WTC11 (cell line): ENCODE measurements at regions not wholly inside any gene's neighbourhood (a gene's known extent, or its start where the extent isn't known, plus 50 kb on each side); places are given as distances from the start of the nearest gene placed in this dataset.

Experiments
- ATAC-seq: fragments of 200-7000 bp; cut with Tn5 transposase; 2 replicates; pipeline ENCODE4 v1.10.0; 2021; ENCODE audit warnings: mild to moderate bottlenecking, moderate library complexity
- CTCF ChIA-PET: fragments of 300-600 bp; sonication (Branson Sonifier 250); formaldehyde crosslinking; loops from one replicate; lab custom pipeline; 2021; ENCODE audit warnings: antibody characterized with exemption; lab: Charles Lee
- POLR2A ChIA-PET: fragments of 350-600 bp; sonication (Branson Sonifier 250); formaldehyde crosslinking; loops from one replicate; lab custom pipeline; 2021; ENCODE audit warnings: antibody characterized with exemption; lab: Charles Lee
- DNase-seq: peaks from one replicate; pipeline ENCODE4 v3.0.0; 2021; ENCODE audit warnings: low spot score
- H3K27ac Mint-ChIP-seq: 2 replicates; pipeline ENCODE4 v1.8.0; 2021; ENCODE audit warnings: mixed read lengths
- H3K27me3 Mint-ChIP-seq: 2 replicates; pipeline ENCODE4 v1.8.0; 2021; ENCODE audit warnings: low read depth, mild to moderate bottlenecking, moderate library complexity, mixed read lengths
- H3K36me3 Mint-ChIP-seq: 2 replicates; pipeline ENCODE4 v1.8.0; 2021; ENCODE audit warnings: mixed read lengths
- H3K4me1 Mint-ChIP-seq: 2 replicates; pipeline ENCODE4 v1.8.0; 2022; ENCODE audit warnings: mixed read lengths
- H3K4me3 Mint-ChIP-seq: 2 replicates; pipeline ENCODE4 v1.8.0; 2021; ENCODE audit warnings: mild to moderate bottlenecking, moderate library complexity, mixed read lengths
- H3K9me3 Mint-ChIP-seq: 2 replicates; pipeline ENCODE4 v1.8.0; 2021; ENCODE audit warnings: mixed read lengths
- AR ChIP-seq: fragments of 250-450 bp; sonication (Bioruptor Pico); IDR thresholded peaks from 2 replicates; pipeline ENCODE4 v1.9.0; 2021; ENCODE audit warnings: mild to moderate bottlenecking
- ATF1 ChIP-seq: sonication (generic); formaldehyde crosslinking; IDR thresholded peaks from 2 replicates; pipeline ENCODE4 v1.8.1; 2023; ENCODE audit warnings: mild to moderate bottlenecking, moderate library complexity, missing genetic modification reagents
- ATF6 ChIP-seq: sonication (generic); formaldehyde crosslinking; IDR thresholded peaks from 2 replicates; pipeline ENCODE4 v1.8.1; 2023; ENCODE audit warnings: mild to moderate bottlenecking, missing genetic modification reagents
- CBFB ChIP-seq: sonication (generic); formaldehyde crosslinking; IDR thresholded peaks from 2 replicates; pipeline ENCODE4 v1.8.1; 2022; ENCODE audit warnings: mild to moderate bottlenecking, low read depth, missing genetic modification reagents
- CREB1 ChIP-seq: sonication (generic); formaldehyde crosslinking; IDR thresholded peaks from 2 replicates; pipeline ENCODE4 v1.8.0; 2023; ENCODE audit warnings: mild to moderate bottlenecking, missing genetic modification reagents
- E2F5 ChIP-seq: sonication (generic); formaldehyde crosslinking; IDR thresholded peaks from 2 replicates; pipeline ENCODE4 v1.8.1; 2022; ENCODE audit warnings: mild to moderate bottlenecking, moderate library complexity, missing genetic modification reagents
- ESRRA ChIP-seq: sonication (generic); formaldehyde crosslinking; IDR thresholded peaks from 2 replicates; pipeline ENCODE4 v1.8.1; 2022; ENCODE audit warnings: mild to moderate bottlenecking, missing genetic modification reagents, borderline replicate concordance
- ETV6 ChIP-seq: sonication (generic); formaldehyde crosslinking; IDR thresholded peaks from 2 replicates; pipeline ENCODE4 v1.8.1; 2022; ENCODE audit warnings: mild to moderate bottlenecking, missing genetic modification reagents
- FOXK1 ChIP-seq: sonication (generic); formaldehyde crosslinking; IDR thresholded peaks from 2 replicates; pipeline ENCODE4 v1.8.0; 2022; ENCODE audit warnings: mild to moderate bottlenecking, moderate library complexity, missing genetic modification reagents
- GRHL2 ChIP-seq: fragments of 250-450 bp; sonication (Bioruptor Pico); IDR thresholded peaks from 2 replicates; pipeline ENCODE4 v1.8.0; 2022; ENCODE audit warnings: mild to moderate bottlenecking, moderate library complexity; ENCODE audit not compliant: insufficient replicate concordance, severe bottlenecking
- IRF1 ChIP-seq: sonication (generic); formaldehyde crosslinking; IDR thresholded peaks from 2 replicates; pipeline ENCODE4 v1.8.0; 2023; ENCODE audit warnings: missing genetic modification reagents
- SMAD4 ChIP-seq: sonication (generic); formaldehyde crosslinking; IDR thresholded peaks from 2 replicates; pipeline ENCODE4 v1.8.0; 2022; ENCODE audit warnings: mild to moderate bottlenecking, missing genetic modification reagents
- STAT6 ChIP-seq: sonication (generic); formaldehyde crosslinking; conservative IDR thresholded peaks from 2 replicates; pipeline ENCODE4 v1.8.1; 2023; ENCODE audit warnings: mild to moderate bottlenecking, low read depth, missing genetic modification reagents, moderate library complexity
- TCF7 ChIP-seq: sonication (generic); formaldehyde crosslinking; IDR thresholded peaks from 2 replicates; pipeline ENCODE4 v1.8.0; 2022; ENCODE audit warnings: mild to moderate bottlenecking, low read depth, missing genetic modification reagents, moderate library complexity
- ZNF263 ChIP-seq: sonication (generic); formaldehyde crosslinking; IDR thresholded peaks from 2 replicates; pipeline ENCODE4 v1.8.1; 2022; ENCODE audit warnings: low read depth, mild to moderate bottlenecking, moderate library complexity, missing genetic modification reagents
- TF ChIP-seq, protein P1 (sequence below): sonication (generic); formaldehyde crosslinking; IDR thresholded peaks from 2 replicates; pipeline ENCODE4 v1.8.1; 2023; ENCODE audit warnings: mild to moderate bottlenecking, missing genetic modification reagents, moderate library complexity
- TF ChIP-seq, protein P2 (sequence below): sonication (generic); formaldehyde crosslinking; IDR thresholded peaks from 2 replicates; pipeline ENCODE4 v1.8.1; 2022; ENCODE audit warnings: low read depth, mild to moderate bottlenecking, moderate library complexity, missing genetic modification reagents, borderline replicate concordance
- TF ChIP-seq, protein P3 (sequence below): fragments of 250-450 bp; sonication (Bioruptor Pico); IDR thresholded peaks from 2 replicates; pipeline ENCODE4 v2.1.2; 2022; ENCODE audit warnings: mild to moderate bottlenecking, moderate library complexity
- TF ChIP-seq, protein P4 (sequence below): sonication (generic); formaldehyde crosslinking; IDR thresholded peaks from 2 replicates; pipeline ENCODE4 v1.8.0; 2022; ENCODE audit warnings: mild to moderate bottlenecking, missing genetic modification reagents

GRCh38 chr5:176176231-176176630 is 62.0 kb upstream of the SIMC1 start:
- H3K4me3 Mint-ChIP-seq = no peak overlapping the region
- peaks cover 13% of the 10 kb centered on the region for H3K9me3 Mint-ChIP-seq
- ChIA-PET CTCF (no interaction called here), POLR2A (no interaction called here)
- H3K27ac Mint-ChIP-seq = no peak overlapping the region
- ATAC-seq (no peak), DNase-seq (no peak)
- peaks cover 7% of the 10 kb centered on the region for H3K4me1 Mint-ChIP-seq
- no peak for TF ChIP-seq STAT6 (CRISPR knock-in tag)
- TF ChIP-seq TCF7 (CRISPR knock-in tag) = no peak
- TF ChIP-seq, protein P1, sequence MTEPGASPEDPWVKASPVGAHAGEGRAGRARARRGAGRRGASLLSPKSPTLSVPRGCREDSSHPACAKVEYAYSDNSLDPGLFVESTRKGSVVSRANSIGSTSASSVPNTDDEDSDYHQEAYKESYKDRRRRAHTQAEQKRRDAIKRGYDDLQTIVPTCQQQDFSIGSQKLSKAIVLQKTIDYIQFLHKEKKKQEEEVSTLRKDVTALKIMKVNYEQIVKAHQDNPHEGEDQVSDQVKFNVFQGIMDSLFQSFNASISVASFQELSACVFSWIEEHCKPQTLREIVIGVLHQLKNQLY = no peak
- TF ChIP-seq, protein P2, sequence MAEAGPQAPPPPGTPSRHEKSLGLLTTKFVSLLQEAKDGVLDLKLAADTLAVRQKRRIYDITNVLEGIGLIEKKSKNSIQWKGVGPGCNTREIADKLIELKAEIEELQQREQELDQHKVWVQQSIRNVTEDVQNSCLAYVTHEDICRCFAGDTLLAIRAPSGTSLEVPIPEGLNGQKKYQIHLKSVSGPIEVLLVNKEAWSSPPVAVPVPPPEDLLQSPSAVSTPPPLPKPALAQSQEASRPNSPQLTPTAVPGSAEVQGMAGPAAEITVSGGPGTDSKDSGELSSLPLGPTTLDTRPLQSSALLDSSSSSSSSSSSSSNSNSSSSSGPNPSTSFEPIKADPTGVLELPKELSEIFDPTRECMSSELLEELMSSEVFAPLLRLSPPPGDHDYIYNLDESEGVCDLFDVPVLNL (CRISPR knock-in tag) = no peak
- no peak for TF ChIP-seq FOXK1 (CRISPR knock-in tag)
- no peak for TF ChIP-seq AR (CRISPR knock-in tag)
- TF ChIP-seq CREB1 = no peak
- no peak for TF ChIP-seq ATF1
- no peak for TF ChIP-seq IRF1 (CRISPR knock-in tag)
- TF ChIP-seq SMAD4 (CRISPR knock-in tag) = no peak
- no peak for TF ChIP-seq E2F5
- H3K27me3 Mint-ChIP-seq = peaks cover 78% of the 10 kb centered on the region
- peaks cover 4% of the 10 kb centered on the region for H3K36me3 Mint-ChIP-seq

- POLR2A ChIA-PET = no interaction called here
- ATAC-seq (no peak), DNase-seq (no peak)
- H3K27ac Mint-ChIP-seq = no peak overlapping the region
- peaks cover 13% of the 10 kb centered on the region for H3K9me3 Mint-ChIP-seq
- H3K36me3 Mint-ChIP-seq = peaks cover 4% of the 10 kb centered on the region
- CTCF ChIA-PET = interaction anchor here (0.6 kb wide), 1 partner anchor 392 kb away, joined by 4 read pairs; no protein-coding TSS in a partner anchor
- peaks cover 3% of the 10 kb centered on the region for H3K4me1 Mint-ChIP-seq
- no peak overlapping the region for H3K4me3 Mint-ChIP-seq
- H3K27me3 Mint-ChIP-seq = peaks cover 67% of the 10 kb centered on the region
- no peak for TF ChIP-seq ZNF263 (CRISPR knock-in tag)
- TF ChIP-seq, protein P3, sequence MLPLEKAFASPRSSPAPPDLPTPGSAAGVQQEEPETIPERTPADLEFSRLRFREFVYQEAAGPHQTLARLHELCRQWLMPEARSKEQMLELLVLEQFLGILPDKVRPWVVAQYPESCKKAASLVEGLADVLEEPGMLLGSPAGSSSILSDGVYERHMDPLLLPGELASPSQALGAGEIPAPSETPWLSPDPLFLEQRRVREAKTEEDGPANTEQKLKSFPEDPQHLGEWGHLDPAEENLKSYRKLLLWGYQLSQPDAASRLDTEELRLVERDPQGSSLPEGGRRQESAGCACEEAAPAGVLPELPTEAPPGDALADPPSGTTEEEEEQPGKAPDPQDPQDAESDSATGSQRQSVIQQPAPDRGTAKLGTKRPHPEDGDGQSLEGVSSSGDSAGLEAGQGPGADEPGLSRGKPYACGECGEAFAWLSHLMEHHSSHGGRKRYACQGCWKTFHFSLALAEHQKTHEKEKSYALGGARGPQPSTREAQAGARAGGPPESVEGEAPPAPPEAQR (CRISPR knock-in tag) = no peak
- no peak for TF ChIP-seq GRHL2 (CRISPR knock-in tag)
- TF ChIP-seq CREB1 = no peak
- TF ChIP-seq ATF6 = no peak
- no peak for TF ChIP-seq STAT6 (CRISPR knock-in tag)
- TF ChIP-seq, protein P4, sequence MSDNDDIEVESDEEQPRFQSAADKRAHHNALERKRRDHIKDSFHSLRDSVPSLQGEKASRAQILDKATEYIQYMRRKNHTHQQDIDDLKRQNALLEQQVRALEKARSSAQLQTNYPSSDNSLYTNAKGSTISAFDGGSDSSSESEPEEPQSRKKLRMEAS (CRISPR knock-in tag) = no peak
- no peak for TF ChIP-seq ESRRA (CRISPR knock-in tag)
- TF ChIP-seq CBFB (CRISPR knock-in tag) = no peak
- no peak for TF ChIP-seq ETV6 (CRISPR knock-in tag)
Measured at GRCh38 chr5:176178789-176179188, 59.4 kb upstream of the SIMC1 start.
